MCF 10A (cell line): ENCODE measurements at regions not wholly inside any gene's neighbourhood (a gene's known extent, or its start where the extent isn't known, plus 50 kb on each side); places are given as distances from the start of the nearest gene placed in this dataset.
A peak's percentile ranks its signal among the peaks of the same experiment; 100 is the strongest.

ENCODE experiments used
- BruUV-seq: library from RNA; stranded (reverse); fragments of 400-500 nt; replicated peaks from 2 replicates; lab custom pipeline; 2021; lab: Mats Ljungman, UMichigan
- CTCF ChIA-PET: fragments of 300-600 bp; sonication (Branson Sonifier 250); formaldehyde crosslinking; extraction: SDS; loops from one replicate; lab custom pipeline; 2021; ENCODE audit warnings: antibody characterized with exemption, inconsistent platforms; lab: Yijun Ruan, JAX
- POLR2A ChIA-PET: fragments of 300-600, 350-650 bp; sonication (Branson Sonifier 250); formaldehyde crosslinking; extraction: SDS; loops from one replicate; lab custom pipeline; 2020; ENCODE audit warnings: antibody characterized with exemption, inconsistent platforms; lab: Yijun Ruan, JAX
- DNase-seq: peaks from one replicate; pipeline ENCODE4 v3.0.0-alpha.2; 2018; ENCODE audit not compliant: unreplicated experiment
- H3K27ac Mint-ChIP-seq: one replicate; pipeline ENCODE4 v1.8.0; 2022; ENCODE audit warnings: mild to moderate bottlenecking, low read depth, mixed read lengths; ENCODE audit not compliant: unreplicated experiment
- H3K27me3 Mint-ChIP-seq: one replicate; pipeline ENCODE4 v1.8.0; 2022; ENCODE audit warnings: mixed read lengths; ENCODE audit not compliant: insufficient read depth, unreplicated experiment
- H3K36me3 Mint-ChIP-seq: one replicate; pipeline ENCODE4 v1.8.0; 2022; ENCODE audit warnings: mild to moderate bottlenecking, moderate library complexity, mixed read lengths; ENCODE audit not compliant: insufficient read depth, unreplicated experiment
- H3K4me1 Mint-ChIP-seq: one replicate; pipeline ENCODE4 v1.8.0; 2022; ENCODE audit warnings: mixed read lengths; ENCODE audit not compliant: insufficient read depth, unreplicated experiment
- H3K4me3 Mint-ChIP-seq: one replicate; pipeline ENCODE4 v1.8.0; 2022; ENCODE audit warnings: mild to moderate bottlenecking, moderate library complexity, mixed read lengths; ENCODE audit not compliant: unreplicated experiment
- H3K9me3 Mint-ChIP-seq: one replicate; pipeline ENCODE4 v1.8.0; 2022; ENCODE audit warnings: mixed read lengths; ENCODE audit not compliant: unreplicated experiment
- CTCF ChIP-seq: fragments of 200-600 bp; IDR thresholded peaks from one replicate; pipeline ENCODE4 v1.8.0; 2022; ENCODE audit warnings: antibody characterized with exemption, mild to moderate bottlenecking; ENCODE audit not compliant: unreplicated experiment
- intact Hi-C: fragments of 100-400 bp; cut with micrococcal nuclease; formaldehyde crosslinking; loops from 2 replicates; pipeline ENCODE4 v1.14.1; 2022

- no peaks in the 10 kb centered on the region for H3K9me3 Mint-ChIP-seq
- ChIA-PET POLR2A (no interaction called here), CTCF (interaction anchor here (1.1 to 1.5 kb wide), 2 partner anchors 12 to 84 kb away, joined by 3 to 4 read pairs; no protein-coding TSS in a partner anchor)
- BruUV-seq = no TSS peak
- intact Hi-C loops = no loop called here
- TF ChIP-seq CTCF = no peak
- peaks cover 15% of the 10 kb centered on the region for H3K4me1 Mint-ChIP-seq
- H3K27ac Mint-ChIP-seq = no peak overlapping the region
- no peak for DNase-seq
- H3K36me3 Mint-ChIP-seq = no peaks in the 10 kb centered on the region
- no peaks in the 10 kb centered on the region for H3K27me3 Mint-ChIP-seq
- H3K4me3 Mint-ChIP-seq = no peak overlapping the region
These were observed 98.2 kb upstream of the TRIB2 start for GRCh38 chr2:12618576-12618975.

- Mint-ChIP-seq H3K4me1 (peaks cover 15% of the 10 kb centered on the region), H3K36me3 (no peaks in the 10 kb centered on the region), H3K27ac (no peak overlapping the region), H3K4me3 (no peak overlapping the region), H3K9me3 (no peaks in the 10 kb centered on the region), H3K27me3 (no peaks in the 10 kb centered on the region)
- CTCF ChIA-PET = interaction anchor here (0.7 to 1.5 kb wide), 4 partner anchors 17 to 296 kb away, joined by 3 to 4 read pairs (median 3); no protein-coding TSS in a partner anchor
- intact Hi-C loops = loop anchor here (1.0 to 5.0 kb wide), 2 partner anchors 97 to 790 kb away; partner anchors contain the start of gene TRIB2
- no TSS peak for BruUV-seq
- POLR2A ChIA-PET = interaction anchor here (0.8 to 1.6 kb wide), 6 partner anchors 17 to 85 kb away, joined by 3 to 7 read pairs (median 4); no protein-coding TSS in a partner anchor
- DNase-seq = peak; percentile 95
- TF ChIP-seq CTCF = no peak
These were observed 96.8 kb upstream of the TRIB2 start for GRCh38 chr2:12619975-12620374.

- no peak for DNase-seq
- ChIA-PET CTCF (no interaction called here), POLR2A (interaction anchor here (1.4 to 1.6 kb wide), 2 partner anchors 64 to 86 kb away, joined by 3 to 7 read pairs; no protein-coding TSS in a partner anchor)
- Mint-ChIP-seq H3K36me3 (no peaks in the 10 kb centered on the region), H3K4me1 (peaks cover 15% of the 10 kb centered on the region), H3K27me3 (no peaks in the 10 kb centered on the region), H3K27ac (no peak overlapping the region), H3K4me3 (no peak overlapping the region), H3K9me3 (no peaks in the 10 kb centered on the region)
- intact Hi-C loops = loop anchor here (1.0 to 5.0 kb wide), 2 partner anchors 97 to 790 kb away; partner anchors contain the start of gene TRIB2
- TF ChIP-seq CTCF = no peak
- no TSS peak for BruUV-seq
These were observed 96.0 kb upstream of the TRIB2 start for GRCh38 chr2:12620759-12621158.

- DNase-seq = no peak
- intact Hi-C loops = loop anchor here (5.0 kb wide), 1 partner anchor 94 kb away; the partner anchor contains the start of gene TRIB2
- no peaks in the 10 kb centered on the region for H3K9me3 Mint-ChIP-seq
- H3K36me3 Mint-ChIP-seq = no peaks in the 10 kb centered on the region
- H3K4me3 Mint-ChIP-seq = no peak overlapping the region
- BruUV-seq = no TSS peak
- H3K27ac Mint-ChIP-seq = no peak overlapping the region
- no peaks in the 10 kb centered on the region for H3K27me3 Mint-ChIP-seq
- ChIA-PET CTCF (interaction anchor here (0.6 kb wide), 1 partner anchor 213 kb away, joined by 3 read pairs; no protein-coding TSS in a partner anchor), POLR2A (interaction anchor here (0.6 to 0.7 kb wide), 2 partner anchors 251 to 941 kb away, joined by 3 to 5 read pairs; no protein-coding TSS in a partner anchor)
- peaks cover 15% of the 10 kb centered on the region for H3K4me1 Mint-ChIP-seq
- TF ChIP-seq CTCF = no peak
These were observed 93.7 kb upstream of the TRIB2 start for GRCh38 chr2:12623051-12623450.
